Trophoblast cell (in vitro differentiated cells and primary cell): ENCODE measurements at regions not wholly inside any gene's neighbourhood (a gene's known extent, or its start where the extent isn't known, plus 50 kb on each side); places are given as distances from the start of the nearest gene placed in this dataset.
"Not testable (repeated sequence)": the region's sequence is repeated elsewhere in the genome, so short reads cannot be mapped to it uniquely, and the experiment has no call there.

ENCODE experiments used
- DNase-seq, 2 donors: peaks; one replicate each; pipeline ENCODE4 v3.0.0-alpha.2; 2016
- H2AFZ ChIP-seq: 2 replicates; pipeline ENCODE4 v1.6.1; 2013; ENCODE audit warnings: low read length, moderate library complexity, mild to moderate bottlenecking; ENCODE audit not compliant: insufficient read depth, poor library complexity
- H2AK5ac ChIP-seq: 2 replicates; pipeline ENCODE4 v1.6.1; 2013; ENCODE audit warnings: mild to moderate bottlenecking, low read length
- H2BK120ac ChIP-seq: 2 replicates; pipeline ENCODE4 v1.6.1; 2013; ENCODE audit warnings: low read length, mild to moderate bottlenecking, moderate library complexity; ENCODE audit not compliant: insufficient read depth, poor library complexity
- H2BK12ac ChIP-seq: 2 replicates; pipeline ENCODE4 v1.6.1; 2013; ENCODE audit warnings: mild to moderate bottlenecking, low read length, moderate library complexity
- H2BK5ac ChIP-seq: 2 replicates; pipeline ENCODE4 v1.6.1; 2013; ENCODE audit warnings: low read length, low read depth, moderate library complexity, mild to moderate bottlenecking; ENCODE audit not compliant: poor library complexity
- H3K14ac ChIP-seq: 2 replicates; pipeline ENCODE4 v1.6.1; 2013; ENCODE audit warnings: mild to moderate bottlenecking, low read length
- H3K18ac ChIP-seq: 2 replicates; pipeline ENCODE4 v1.6.1; 2013; ENCODE audit warnings: mild to moderate bottlenecking, low read length
- H3K23ac ChIP-seq: 2 replicates; pipeline ENCODE4 v1.6.1; 2013; ENCODE audit warnings: low read length
- H3K27ac ChIP-seq: 2 replicates; pipeline ENCODE4 v1.5.1; 2013; ENCODE audit warnings: low read depth, mild to moderate bottlenecking, inconsistent platforms, low read length, moderate library complexity
- H3K27me3 ChIP-seq: 2 replicates; pipeline ENCODE4 v1.6.1; 2013; ENCODE audit warnings: inconsistent platforms, mild to moderate bottlenecking, low read length, moderate library complexity; ENCODE audit not compliant: insufficient read depth
- H3K36me3 ChIP-seq, 2 experiments: 1 replicate in 1 of 2; 2 replicates in 1 of 2; pipeline ENCODE4 v1.6.1; 2013; ENCODE audit warnings: low read length in 2 of 2, mild to moderate bottlenecking in 2 of 2, moderate library complexity in 1 of 2; ENCODE audit not compliant: insufficient read depth in 2 of 2, control insufficient read depth in 1 of 2
- H3K4ac ChIP-seq: 2 replicates; pipeline ENCODE4 v1.6.1; 2013; ENCODE audit warnings: low read depth, mild to moderate bottlenecking, low read length, moderate library complexity
- H3K4me1 ChIP-seq, 2 experiments: 1 replicate in 1 of 2; 2 replicates in 1 of 2; pipeline ENCODE4 v1.6.1; 2013; ENCODE audit warnings: low read length in 2 of 2, mild to moderate bottlenecking in 2 of 2, moderate library complexity in 1 of 2; ENCODE audit not compliant: insufficient read depth in 2 of 2, control insufficient read depth in 1 of 2
- H3K4me2 ChIP-seq: 2 replicates; pipeline ENCODE4 v1.6.1; 2013; ENCODE audit warnings: inconsistent platforms, mild to moderate bottlenecking, low read length, moderate library complexity
- H3K4me3 ChIP-seq: 2 replicates; pipeline ENCODE4 v1.5.1; 2013; ENCODE audit warnings: mild to moderate bottlenecking, low read depth, low read length, inconsistent platforms
- H3K79me1 ChIP-seq: one replicate; pipeline ENCODE4 v1.6.1; 2013; ENCODE audit warnings: low read length
- H3K79me2 ChIP-seq: 2 replicates; pipeline ENCODE4 v1.6.1; 2013; ENCODE audit warnings: low read length, mild to moderate bottlenecking; ENCODE audit not compliant: control insufficient read depth, insufficient read depth, poor library complexity
- H3K9ac ChIP-seq: 2 replicates; pipeline ENCODE4 v1.6.1; 2013; ENCODE audit warnings: mild to moderate bottlenecking, low read length
- H3K9me3 ChIP-seq: 2 replicates; pipeline ENCODE4 v1.6.1; 2013; ENCODE audit warnings: low read depth, mild to moderate bottlenecking, control low read depth, inconsistent platforms, low read length; ENCODE audit not compliant: insufficient read depth
- H4K12ac ChIP-seq: 2 replicates; pipeline ENCODE4 v1.6.1; 2013; ENCODE audit warnings: low read depth, mild to moderate bottlenecking, low read length, moderate library complexity
- H4K8ac ChIP-seq: 2 replicates; pipeline ENCODE4 v1.6.1; 2013; ENCODE audit warnings: low read depth, mild to moderate bottlenecking, low read length, moderate library complexity
- H4K91ac ChIP-seq: one replicate; pipeline ENCODE4 v1.6.1; 2013; ENCODE audit warnings: low read depth, mild to moderate bottlenecking, low read length, moderate library complexity
- WGBS: extraction: QIAGEN DNeasy Blood & Tissue Kit; methylation state at CpG from one replicate; pipeline ENCODE4 v1.1.7; 2013; ENCODE audit warnings: missing lambda C conversion rate; ENCODE audit not compliant: insufficient read length, insufficient coverage; ENCODE audit errors: extremely low coverage; 5-methylcytosine and 5-hydroxymethylcytosine counted together

DNA sequence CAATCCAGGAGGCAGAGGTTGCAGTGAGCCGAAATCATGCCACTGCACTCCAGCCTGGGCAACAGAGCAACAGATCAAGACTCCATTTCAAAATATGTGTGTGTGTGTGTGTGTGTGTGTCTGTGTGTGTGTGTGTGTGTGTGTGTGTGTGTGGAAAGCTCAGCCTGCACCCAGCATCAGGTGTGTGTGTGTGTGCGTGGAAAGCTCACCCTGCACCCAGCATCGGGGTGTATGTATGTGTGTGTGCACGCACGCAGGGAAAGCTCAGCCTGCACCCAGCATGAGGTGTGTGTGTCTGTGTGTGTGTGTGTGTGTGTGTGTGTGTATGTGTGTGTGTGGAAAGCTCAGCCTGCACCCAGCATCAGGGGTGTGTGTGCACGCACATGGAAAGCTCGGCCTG, 193.8 kb downstream of the MN1 start:
- H3K79me2 ChIP-seq, H3K4me2 ChIP-seq, H3K36me3 ChIP-seq, H3K18ac ChIP-seq, H3K4me3 ChIP-seq, H3K9ac ChIP-seq, H3K9me3 ChIP-seq, H3K4ac ChIP-seq, H4K8ac ChIP-seq, H3K4me1 ChIP-seq, H3K23ac ChIP-seq, H2AK5ac ChIP-seq, H3K14ac ChIP-seq, H2BK12ac ChIP-seq, H4K12ac ChIP-seq, H2BK120ac ChIP-seq, H3K27me3 ChIP-seq, H2AFZ ChIP-seq, H4K91ac ChIP-seq, H3K79me1 ChIP-seq, H2BK5ac ChIP-seq, DNase-seq, H3K27ac ChIP-seq: not testable (repeated sequence)
- WGBS, result no CpG with 5 or more reads among the region's 7 CpGs

DNA sequence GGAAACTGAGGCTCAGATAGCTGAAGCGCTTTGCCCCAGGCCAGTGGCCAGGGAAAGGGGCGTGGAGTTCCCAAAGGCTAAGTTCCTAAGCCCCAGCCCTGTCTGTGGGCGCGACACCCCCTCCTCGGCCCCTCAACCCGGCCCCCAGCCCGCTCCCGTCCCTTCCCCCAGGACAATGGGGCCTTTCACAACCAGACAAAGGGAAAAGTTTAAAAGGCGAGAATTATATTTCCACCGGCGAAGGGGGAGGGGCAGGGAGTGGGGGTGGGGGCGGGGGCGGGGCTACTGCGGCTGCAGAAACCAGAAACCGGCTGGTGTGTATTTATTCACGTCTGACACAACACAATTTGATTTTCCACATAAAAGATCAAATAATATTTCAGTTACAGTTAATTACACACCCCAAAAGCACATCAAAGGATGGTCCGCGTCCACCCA, 192.1 kb downstream of the MN1 start:
- H3K23ac ChIP-seq, result no peak overlapping the region
- H3K4me1 ChIP-seq, result no peaks in the 10 kb centered on the region
- no peak overlapping the region for H3K4me2 ChIP-seq
- no peak overlapping the region for H4K91ac ChIP-seq
- no peak overlapping the region for H2AK5ac ChIP-seq
- no peaks in the 10 kb centered on the region for H3K27me3 ChIP-seq
- no peak overlapping the region for H3K27ac ChIP-seq
- no peaks in the 10 kb centered on the region for H3K79me2 ChIP-seq
- no peak overlapping the region for H2AFZ ChIP-seq
- no peak overlapping the region for H3K14ac ChIP-seq
- no peak for DNase-seq
- no peak overlapping the region for H3K4me3 ChIP-seq
- H3K9me3 ChIP-seq, result no peaks in the 10 kb centered on the region
- H3K9ac ChIP-seq, result no peak overlapping the region
- no peak overlapping the region for H2BK5ac ChIP-seq
- no peak overlapping the region for H4K8ac ChIP-seq
- H3K36me3 ChIP-seq, result no peaks in the 10 kb centered on the region
- H3K18ac ChIP-seq, result no peak overlapping the region
- no peak overlapping the region for H4K12ac ChIP-seq
- WGBS, result no CpG with 5 or more reads among the region's 18 CpGs
- no peaks in the 10 kb centered on the region for H3K79me1 ChIP-seq
- no peak overlapping the region for H2BK12ac ChIP-seq
- H2BK120ac ChIP-seq, result no peak overlapping the region
- H3K4ac ChIP-seq, result no peak overlapping the region

DNA sequence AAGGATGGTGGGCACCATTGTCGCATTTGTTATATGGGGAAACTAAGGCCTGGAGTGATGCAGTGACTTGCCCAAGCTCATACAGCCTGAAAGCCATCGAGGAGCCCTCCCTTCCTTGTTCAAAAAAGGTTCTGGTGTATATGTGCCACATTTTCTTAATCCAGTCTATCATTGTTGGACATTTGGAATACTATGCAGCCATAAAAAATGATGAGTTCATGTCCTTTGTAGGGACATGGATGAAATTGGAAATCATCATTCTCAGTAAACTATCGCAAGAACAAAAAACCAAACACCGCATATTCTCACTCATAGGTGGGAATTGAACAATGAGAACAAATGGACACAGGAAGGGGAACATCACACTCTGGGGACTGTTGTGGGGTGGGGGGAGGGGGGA, 191.4 kb downstream of the MN1 start:
- H3K18ac ChIP-seq, H2BK120ac ChIP-seq, H3K79me2 ChIP-seq, H3K23ac ChIP-seq, H2BK12ac ChIP-seq, H3K9me3 ChIP-seq, H3K4me2 ChIP-seq, H4K91ac ChIP-seq, DNase-seq, H3K27ac ChIP-seq, H4K8ac ChIP-seq, H3K14ac ChIP-seq, H3K9ac ChIP-seq, H3K36me3 ChIP-seq, H3K27me3 ChIP-seq, H3K79me1 ChIP-seq, H3K4me3 ChIP-seq, H3K4ac ChIP-seq, H4K12ac ChIP-seq, H2AK5ac ChIP-seq, H3K4me1 ChIP-seq, H2AFZ ChIP-seq, H2BK5ac ChIP-seq: not testable (repeated sequence)
- WGBS, result no CpG with 5 or more reads among the region's 4 CpGs

DNA sequence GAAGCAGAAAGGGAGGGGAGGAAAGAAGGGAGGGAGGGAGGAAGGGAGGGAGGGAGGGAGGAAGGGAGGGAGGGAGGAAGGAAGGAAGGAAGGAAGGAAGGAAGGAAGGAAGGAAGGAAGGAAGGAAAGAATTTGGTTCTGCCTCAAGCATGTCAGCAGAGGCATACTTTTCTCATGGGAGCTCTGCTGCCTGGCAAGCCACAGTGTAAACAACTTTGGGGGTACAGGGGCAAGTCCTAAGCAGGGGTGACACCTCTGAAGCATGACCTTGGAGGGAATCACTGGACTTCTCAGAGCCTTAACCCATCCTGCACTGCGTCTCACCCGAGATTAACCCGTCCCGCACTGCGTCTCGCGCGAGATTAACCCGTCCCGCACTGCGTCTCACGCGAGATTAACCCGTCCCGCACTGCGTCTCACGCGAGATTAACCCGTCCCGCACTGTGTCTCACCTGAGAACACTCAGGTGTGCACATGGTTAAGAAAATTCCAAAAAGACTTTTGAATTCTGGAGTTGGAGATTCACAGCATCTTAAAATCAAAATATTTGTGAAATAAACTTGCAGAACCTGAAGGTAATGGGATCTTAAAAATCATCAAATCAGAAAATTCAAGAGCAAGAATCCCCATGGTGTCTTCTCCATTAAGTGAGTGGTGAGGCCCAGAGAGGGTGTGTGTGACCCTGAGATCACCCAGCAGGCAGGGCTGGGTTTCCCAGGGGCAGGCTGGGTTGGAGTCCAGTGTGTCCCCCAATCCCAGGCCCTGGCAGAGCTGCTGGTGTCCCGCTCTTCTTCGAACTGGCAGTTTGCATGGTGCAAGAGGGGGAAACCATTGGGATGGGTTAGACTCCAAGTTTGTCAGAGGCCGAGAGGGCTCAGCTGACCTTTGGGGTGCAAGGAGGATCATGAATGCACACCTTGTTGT, 190.4 kb downstream of the MN1 start:
- DNase-seq, result no peak
- Histone ChIP-seq H3K79me2 (no peaks in the 10 kb centered on the region), H3K4ac (no peak overlapping the region), H3K27me3 (no peaks in the 10 kb centered on the region), H3K9me3 (no peaks in the 10 kb centered on the region), H3K27ac (no peak overlapping the region), H3K23ac (no peak overlapping the region), H4K91ac (no peak overlapping the region), H3K36me3 (no peaks in the 10 kb centered on the region), H4K12ac (no peak overlapping the region), H2AFZ (no peak overlapping the region), H3K79me1 (no peaks in the 10 kb centered on the region), H4K8ac (no peak overlapping the region), H3K14ac (no peak overlapping the region), H3K18ac (no peak overlapping the region), H3K4me1 (peaks cover 2 to 3% of the 10 kb centered on the region in 2 experiments), H2BK12ac (no peak overlapping the region), H3K4me3 (peak overlapping the region; percentile 13), H3K9ac (no peak overlapping the region), H2BK5ac (no peak overlapping the region), H2BK120ac (no peak overlapping the region), H2AK5ac (no peak overlapping the region), H3K4me2 (no peak overlapping the region)
- WGBS, result no CpG with 5 or more reads among the region's 23 CpGs
